ENCODE measurements at regions not wholly inside any gene's neighbourhood (a gene's known extent, or its start where the extent isn't known, plus 50 kb on each side); places are given as distances from the start of the nearest gene placed in this dataset.

GRCh38 chr3:90184861-90185260 is 1077.4 kb downstream of the EPHA3 start:
- TF ChIP-seq YY1 (IDR thresholded peaks at IDR 0.05; ENCODE audit: insufficient read depth, insufficient read length) = no peak
- TF ChIP-seq ZNF274 (IDR thresholded peaks at IDR 0.05; ENCODE audit: low read depth, low read length) = no peak
- no peak for TF ChIP-seq SUZ12 (IDR thresholded peaks at IDR 0.05; ENCODE audit: extremely low read depth, insufficient read depth, insufficient read length)
